H1 (cell line): ENCODE measurements at regions not wholly inside any gene's neighbourhood (a gene's known extent, or its start where the extent isn't known, plus 50 kb on each side); places are given as distances from the start of the nearest gene placed in this dataset.

Experiments used
- CTCF ChIA-PET: fragments of 300-600 bp; sonication (Branson Sonifier 250); formaldehyde crosslinking; loops from one replicate; lab custom pipeline; 2021; ENCODE audit not compliant: partially characterized antibody; lab: Charles Lee
- POLR2A ChIA-PET: fragments of 300-600 bp; sonication (Branson Sonifier 250); formaldehyde crosslinking; loops from one replicate; lab custom pipeline; 2021; ENCODE audit warnings: inconsistent platforms; ENCODE audit not compliant: partially characterized antibody; lab: Charles Lee
- DNase-seq, 2 experiments: peaks; one replicate each; pipeline versions ENCODE4 v3.0.0 to v3.0.0-alpha.2; 2010 to 2022; ENCODE audit warnings: low spot score in 2 of 2, low read depth in 1 of 2, mixed read lengths in 1 of 2
- FAIRE-seq: peaks from 2 replicates; lab custom pipeline; 2011; peaks lifted over from hg19 to GRCh38; lab: Jason Lieb, UNC
- H2AFZ ChIP-seq: 2 replicates; pipeline ENCODE4 v1.8.1; 2012; ENCODE audit warnings: low read length, inconsistent platforms
- H2AK5ac ChIP-seq: 2 replicates; pipeline ENCODE4 v1.6.1; 2013; ENCODE audit warnings: low read depth, low read length
- H2BK120ac ChIP-seq: replicated peaks from 2 replicates; pipeline ENCODE3; 2013; ENCODE audit warnings: low read depth, low read length, inconsistent platforms
- H2BK12ac ChIP-seq: 2 replicates; pipeline ENCODE4 v1.6.1; 2013; ENCODE audit warnings: low read depth, low read length
- H2BK15ac ChIP-seq: 2 replicates; pipeline ENCODE4 v1.6.1; 2013; ENCODE audit warnings: low read length
- H2BK20ac ChIP-seq: 2 replicates; pipeline ENCODE4 v1.6.1; 2013; ENCODE audit warnings: low read length
- H2BK5ac ChIP-seq: 2 replicates; pipeline ENCODE4 v1.6.1; 2013; ENCODE audit warnings: low read depth, low read length
- H3K14ac ChIP-seq: 2 replicates; pipeline ENCODE4 v1.6.1; 2013; ENCODE audit warnings: inconsistent platforms; ENCODE audit not compliant: insufficient read length
- H3K18ac ChIP-seq: 2 replicates; pipeline ENCODE4 v1.6.1; 2013; ENCODE audit warnings: low read length; ENCODE audit errors: extremely low read depth
- H3K23ac ChIP-seq: 2 replicates; pipeline ENCODE4 v1.6.1; 2013; ENCODE audit warnings: inconsistent platforms; ENCODE audit not compliant: insufficient read length
- H3K23me2 ChIP-seq: 2 replicates; pipeline ENCODE4 v1.6.1; 2013; ENCODE audit warnings: low read depth, low read length
- H3K27ac ChIP-seq: 2 replicates; pipeline ENCODE4 v1.6.1; 2011; ENCODE audit warnings: low read depth, low read length, inconsistent platforms
- H3K27me3 ChIP-seq, 4 experiments: replicated peaks in 1 of 4; 1 replicate in 1 of 4; 2 replicates in 3 of 4; pipeline versions ENCODE4 v1.6.1 to v1.8.1; 2011 to 2013; ENCODE audit warnings: low read length in 3 of 4, mild to moderate bottlenecking in 3 of 4, inconsistent platforms in 2 of 4, mixed read lengths in 2 of 4, moderate library complexity in 1 of 4; ENCODE audit not compliant: control insufficient read depth in 3 of 4, insufficient read depth in 3 of 4; ENCODE audit errors: extremely low read depth in 1 of 4
- H3K36me3 ChIP-seq, 4 experiments: 2 replicates each; pipeline versions ENCODE4 v1.6.1 to v1.8.1; 2011 to 2013; ENCODE audit warnings: mild to moderate bottlenecking in 4 of 4, low read length in 3 of 4, moderate library complexity in 2 of 4, control low read depth in 1 of 4, inconsistent platforms in 1 of 4; ENCODE audit not compliant: insufficient read depth in 4 of 4, control insufficient read depth in 2 of 4
- H3K4ac ChIP-seq: replicated peaks from 2 replicates; pipeline ENCODE3; 2013; ENCODE audit warnings: low read length, low read depth, mixed read lengths, inconsistent platforms; ENCODE audit not compliant: insufficient read length
- H3K4me1 ChIP-seq, 4 experiments: replicated peaks in 1 of 4; 1 replicate in 1 of 4; 2 replicates in 3 of 4; pipeline versions ENCODE4 v1.6.1 to v1.8.1; 2011 to 2013; ENCODE audit warnings: low read length in 3 of 4, inconsistent platforms in 2 of 4, mixed read lengths in 1 of 4; ENCODE audit not compliant: insufficient read depth in 4 of 4, control insufficient read depth in 3 of 4
- H3K4me2 ChIP-seq, 2 experiments: 2 replicates each; pipeline versions ENCODE4 v1.6.1 to v1.8.1; 2011 to 2013; ENCODE audit warnings: low read depth in 2 of 2, low read length in 2 of 2, control low read depth in 1 of 2, inconsistent platforms in 1 of 2, mild to moderate bottlenecking in 1 of 2; ENCODE audit not compliant: insufficient read depth in 1 of 2
- H3K4me3 ChIP-seq, 4 experiments: fragments of 200-600, 300-600 bp in 1 of 4; sonication (generic), shearing (Covaris generic), sonication (Bioruptor Twin) in 1 of 4; 2 replicates each; pipeline versions ENCODE4 v1.5.1 to v1.8.1; 2011 to 2016; ENCODE audit warnings: low read length in 4 of 4, low read depth in 3 of 4, control low read depth in 2 of 4, inconsistent platforms in 2 of 4, mild to moderate bottlenecking in 2 of 4, mixed read lengths in 1 of 4, moderate library complexity in 1 of 4; ENCODE audit not compliant: insufficient read depth in 2 of 4; ENCODE audit errors: extremely low read depth in 1 of 4
- H3K56ac ChIP-seq: replicated peaks from 2 replicates; pipeline ENCODE3; 2013; ENCODE audit warnings: low read depth, mild to moderate bottlenecking, mixed read lengths, low read length, inconsistent platforms; ENCODE audit not compliant: insufficient read length
- H3K79me1 ChIP-seq: 2 replicates; pipeline ENCODE4 v1.6.1; 2013; ENCODE audit warnings: low read depth, low read length, control low read depth
- H3K79me2 ChIP-seq, 2 experiments: 2 replicates each; pipeline versions ENCODE4 v1.6.1 to v1.8.1; 2012 to 2013; ENCODE audit warnings: low read length in 2 of 2, mild to moderate bottlenecking in 2 of 2, inconsistent platforms in 1 of 2; ENCODE audit not compliant: insufficient read depth in 2 of 2, control insufficient read depth in 1 of 2
- H3K9ac ChIP-seq, 4 experiments: replicated peaks in 1 of 4; 1 replicate in 1 of 4; 2 replicates in 3 of 4; pipeline versions ENCODE4 v1.6.1 to v1.8.1; 2011 to 2013; ENCODE audit warnings: low read depth in 3 of 4, low read length in 3 of 4, control low read depth in 2 of 4, mild to moderate bottlenecking in 2 of 4, moderate library complexity in 2 of 4, inconsistent platforms in 1 of 4; ENCODE audit errors: extremely low read depth in 1 of 4
- H3K9me3 ChIP-seq, 2 experiments: 2 replicates each; pipeline versions ENCODE4 v1.6.1 to v1.8.1; 2012 to 2013; ENCODE audit warnings: mild to moderate bottlenecking in 2 of 2, moderate library complexity in 2 of 2, control low read depth in 1 of 2, inconsistent platforms in 1 of 2, low read depth in 1 of 2, low read length in 1 of 2, mixed read lengths in 1 of 2; ENCODE audit not compliant: insufficient read depth in 2 of 2
- H4K20me1 ChIP-seq, 2 experiments: replicated peaks in 1 of 2; 2 replicates each; pipeline versions ENCODE3 to v1.8.1; 2011 to 2013; ENCODE audit warnings: inconsistent platforms in 2 of 2, low read length in 2 of 2, mild to moderate bottlenecking in 1 of 2; ENCODE audit not compliant: insufficient read depth in 2 of 2, control insufficient read depth in 1 of 2
- H4K5ac ChIP-seq: 2 replicates; pipeline ENCODE4 v1.6.1; 2013; ENCODE audit warnings: low read length, low read depth, mixed read lengths, inconsistent platforms; ENCODE audit not compliant: insufficient read length
- H4K8ac ChIP-seq: 2 replicates; pipeline ENCODE4 v1.8.0; 2013; ENCODE audit warnings: mild to moderate bottlenecking, moderate library complexity, low read length, inconsistent platforms; ENCODE audit not compliant: insufficient read depth; ENCODE audit errors: extremely low read depth
- H4K91ac ChIP-seq: replicated peaks from 2 replicates; pipeline ENCODE3; 2013; ENCODE audit warnings: low read length, mixed read lengths, inconsistent platforms; ENCODE audit not compliant: insufficient read length
- CTCF ChIP-seq, 3 experiments: IDR thresholded peaks; 1 replicate in 2 of 3; 2 replicates in 1 of 3; pipeline versions ENCODE4 v1.5.1 to v1.6.1; 2011; ENCODE audit warnings: low read length in 3 of 3, mild to moderate bottlenecking in 3 of 3, inconsistent platforms in 2 of 3, low read depth in 1 of 3, moderate library complexity in 1 of 3; ENCODE audit not compliant: insufficient read depth in 1 of 3; ENCODE audit errors: control extremely low read depth in 1 of 3
- GTF2F1 ChIP-seq: IDR thresholded peaks from 2 replicates; pipeline ENCODE4 v1.6.1; 2012; ENCODE audit warnings: low read depth, low read length, improper control_type of control experiment, borderline replicate concordance
- NANOG ChIP-seq: IDR thresholded peaks from 2 replicates; pipeline ENCODE4 v1.6.1; 2011; ENCODE audit warnings: low read length, low read depth, mild to moderate bottlenecking, inconsistent platforms; ENCODE audit not compliant: insufficient read depth, poor library complexity, severe bottlenecking
- RAD21 ChIP-seq, 2 experiments: IDR thresholded peaks in 1 of 2; conservative IDR thresholded peaks in 1 of 2; 2 replicates each; pipeline ENCODE4 v1.6.1; 2011; ENCODE audit warnings: low read depth in 2 of 2, low read length in 2 of 2, improper control_type of control experiment in 1 of 2, inconsistent platforms in 1 of 2, mild to moderate bottlenecking in 1 of 2, moderate library complexity in 1 of 2
- SAP30 ChIP-seq: fragments of 300-600 bp; sonication (generic); IDR thresholded peaks from 2 replicates; pipeline ENCODE4 v1.7.1; 2012; ENCODE audit warnings: low read length, moderate library complexity, mild to moderate bottlenecking, inconsistent platforms; ENCODE audit not compliant: insufficient read depth, insufficient replicate concordance
- SRF ChIP-seq: IDR thresholded peaks from 2 replicates; pipeline ENCODE4 v1.6.1; 2011; ENCODE audit warnings: mild to moderate bottlenecking, low read depth, low read length, moderate library complexity
- SUZ12 ChIP-seq: fragments of 200-600 bp; sonication (generic); IDR thresholded peaks from 2 replicates; pipeline ENCODE4 v1.6.1; 2012; ENCODE audit warnings: mild to moderate bottlenecking, inconsistent platforms, low read length, moderate library complexity, mixed read lengths
- TAF7 ChIP-seq: optimal IDR thresholded peaks from 2 replicates; pipeline ENCODE3; 2011; ENCODE audit warnings: low read depth, mild to moderate bottlenecking, inconsistent platforms, low read length, moderate library complexity, borderline replicate concordance
- WGBS, 2 experiments: shearing (Covaris generic) in 1 of 2; methylation state at CpG; one replicate each; pipeline versions ENCODE4 v1.1.6 to v1.1.7; 2013 to 2015; ENCODE audit warnings: low lambda C conversion rate in 2 of 2, mixed read lengths in 2 of 2, inconsistent platforms in 1 of 2, low coverage in 1 of 2, missing lambda C conversion rate in 1 of 2; ENCODE audit not compliant: insufficient replicate concordance in 2 of 2, insufficient coverage in 1 of 2, insufficient read length in 1 of 2; ENCODE audit errors: extremely low coverage in 1 of 2, missing lambda C conversion rate in 1 of 2; 5-methylcytosine and 5-hydroxymethylcytosine counted together

DNA sequence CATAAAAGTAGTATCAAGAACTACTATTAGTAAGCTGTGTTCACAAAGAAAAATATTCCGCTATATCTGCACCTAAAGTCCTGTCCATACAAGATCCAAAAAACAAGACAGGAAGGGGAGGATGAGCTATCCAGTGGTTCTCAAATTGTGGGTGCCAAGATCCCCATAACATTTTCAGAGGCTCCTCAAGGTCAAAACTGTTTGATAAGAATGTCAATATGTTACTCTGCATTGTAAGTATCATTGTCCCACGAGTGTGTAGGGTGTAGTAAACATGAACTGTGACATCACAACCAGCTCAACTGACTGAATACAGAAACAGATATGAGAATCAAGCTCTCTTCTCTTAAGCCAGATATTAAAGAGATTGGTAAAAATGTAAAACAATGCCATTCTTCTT is 81.9 kb upstream of the HIVEP1 start:
- no peak overlapping the region for H2BK20ac ChIP-seq
- no peak overlapping the region for H3K27ac ChIP-seq
- H3K9ac ChIP-seq: no peak overlapping the region
- H3K79me2 ChIP-seq: no peaks in the 10 kb centered on the region
- no peaks in the 10 kb centered on the region for H3K27me3 ChIP-seq
- no peak overlapping the region for H3K14ac ChIP-seq
- H2AFZ ChIP-seq: no peak overlapping the region
- H2BK120ac ChIP-seq: no peak overlapping the region
- peaks cover 3 to 6% (median 5%) of the 10 kb centered on the region in 4 experiments for H3K4me1 ChIP-seq
- H3K36me3 ChIP-seq: peaks cover 0 to 3% (median 0%) of the 10 kb centered on the region in 4 experiments; a peak in 1 of 8 replicates
- no peaks in the 10 kb centered on the region for H3K79me1 ChIP-seq
- no peak overlapping the region for H4K91ac ChIP-seq
- H3K56ac ChIP-seq: no peak overlapping the region
- no peak overlapping the region for H4K8ac ChIP-seq
- POLR2A ChIA-PET: no interaction called here
- no peaks in the 10 kb centered on the region for H4K20me1 ChIP-seq
- H3K4me3 ChIP-seq: no peak overlapping the region
- no peak overlapping the region for H3K18ac ChIP-seq
- H3K23me2 ChIP-seq: no peaks in the 10 kb centered on the region; the same call in 1 of the 2 replicates
- H2BK12ac ChIP-seq: no peak overlapping the region
- H3K23ac ChIP-seq: no peak overlapping the region
- CTCF ChIA-PET: interaction anchor here (0.6 to 1.1 kb wide), 2 partner anchors 275 to 911 kb away, joined by 3 to 4 read pairs; no protein-coding TSS in a partner anchor
- DNase-seq (no peak), FAIRE-seq (no peak)
- H2BK15ac ChIP-seq: no peak overlapping the region
- TF ChIP-seq GTF2F1: no peak
- TF ChIP-seq SUZ12: no peak
- no peak for TF ChIP-seq CTCF (IDR thresholded peaks at IDR 0.05; ENCODE audit: control extremely low read depth in 1 of 3, insufficient read depth in 1 of 3, low read depth in 1 of 3, low read length in 3 of 3)
- TF ChIP-seq SAP30: no peak
- no peak for TF ChIP-seq SRF
- no peak for TF ChIP-seq NANOG
- TF ChIP-seq RAD21 (IDR thresholded peaks at IDR 0.05 in 1 of 2, conservative IDR thresholded peaks at IDR 0.05 in 1 of 2; ENCODE audit: low read depth in 2 of 2, low read length in 2 of 2): no peak
- TF ChIP-seq TAF7: no peak
- WGBS, 2 experiments: 93% methylated on average over 2 of the region's 2 CpGs; no CpG with 5 or more reads in 1 of the 2 experiments
- H2BK5ac ChIP-seq: no peak overlapping the region
- H3K4me2 ChIP-seq: no peak overlapping the region
- H3K9me3 ChIP-seq: peaks cover 0 to 8% of the 10 kb centered on the region in 2 experiments; a peak in 1 of 4 replicates
- H2AK5ac ChIP-seq: no peak overlapping the region
- no peak overlapping the region for H4K5ac ChIP-seq
- H3K4ac ChIP-seq: no peak overlapping the region
